GM18873 (cell line): ENCODE measurements at regions not wholly inside any gene's neighbourhood (a gene's known extent, or its start where the extent isn't known, plus 50 kb on each side); places are given as distances from the start of the nearest gene placed in this dataset.
"Not testable (repeated sequence)": the region's sequence is repeated elsewhere in the genome, so short reads cannot be mapped to it uniquely, and the experiment has no call there.

Source experiments
- ATAC-seq: cut with Tn5 transposase; IDR thresholded peaks from one replicate; pipeline ENCODE4 v1.9.1; 2021; ENCODE audit warnings: mild to moderate bottlenecking, moderate library complexity, moderate number of reproducible peaks; ENCODE audit not compliant: unreplicated experiment, low FRiP score

DNA sequence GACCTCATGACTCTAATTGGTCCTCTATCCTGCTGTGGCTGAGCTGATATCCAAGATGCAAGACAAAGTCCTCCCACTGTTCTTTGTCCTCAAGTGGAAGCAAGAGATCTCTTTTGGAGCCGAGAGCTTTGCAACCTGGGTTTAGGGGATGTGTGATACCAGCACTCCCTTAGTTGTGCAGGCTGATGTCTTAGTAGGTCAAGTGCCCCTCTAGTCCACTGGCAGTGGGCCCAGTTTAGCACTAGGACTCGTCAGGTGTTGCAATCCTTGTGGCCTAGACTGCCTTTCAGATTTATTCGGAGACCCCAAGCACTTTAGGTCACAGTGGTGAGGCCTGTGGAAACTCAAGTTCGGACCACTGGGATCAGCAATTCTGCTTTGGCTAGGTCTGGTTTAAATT is 64.0 kb downstream of the GPRASP3 start:
- ATAC-seq: no peak

DNA sequence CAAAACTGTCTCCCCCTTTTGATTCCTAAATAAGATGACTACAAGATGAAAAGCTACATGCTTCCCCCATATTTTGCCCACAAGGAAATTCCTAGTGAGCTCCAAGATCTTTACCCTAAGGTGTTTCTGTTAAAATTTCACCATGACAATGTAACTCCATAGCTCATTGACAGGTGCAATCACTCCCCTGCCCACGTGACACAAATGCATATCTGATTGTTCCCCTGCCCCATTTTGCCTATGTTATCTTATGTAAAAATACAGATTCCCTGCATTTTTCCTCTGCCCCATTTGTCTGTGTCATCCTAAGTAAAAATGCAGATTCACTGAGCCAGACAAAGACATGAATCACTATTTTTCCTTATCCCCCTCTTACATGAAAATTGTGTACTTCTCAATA is 66.7 kb downstream of the GPRASP3 start:
- ATAC-seq: no peak

DNA sequence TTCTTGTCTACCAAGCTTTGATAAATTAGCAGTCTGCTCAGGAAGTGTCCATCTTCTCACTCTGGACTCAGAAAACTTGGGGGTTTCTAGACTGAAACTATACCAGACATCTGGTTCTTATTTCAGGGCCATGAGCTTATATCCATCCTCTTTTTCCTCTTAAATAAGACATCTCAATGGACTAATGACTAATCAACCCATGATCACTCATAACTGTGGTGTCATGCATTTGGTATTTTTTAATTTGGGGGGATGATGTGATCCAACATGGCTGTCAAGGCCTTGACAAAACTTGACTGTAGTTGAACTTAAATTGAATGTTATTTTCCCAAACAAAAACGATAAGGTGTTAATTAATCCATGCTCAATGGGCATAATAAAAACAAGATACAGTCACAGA is 87.8 kb downstream of the GPRASP3 start:
- ATAC-seq: no peak

DNA sequence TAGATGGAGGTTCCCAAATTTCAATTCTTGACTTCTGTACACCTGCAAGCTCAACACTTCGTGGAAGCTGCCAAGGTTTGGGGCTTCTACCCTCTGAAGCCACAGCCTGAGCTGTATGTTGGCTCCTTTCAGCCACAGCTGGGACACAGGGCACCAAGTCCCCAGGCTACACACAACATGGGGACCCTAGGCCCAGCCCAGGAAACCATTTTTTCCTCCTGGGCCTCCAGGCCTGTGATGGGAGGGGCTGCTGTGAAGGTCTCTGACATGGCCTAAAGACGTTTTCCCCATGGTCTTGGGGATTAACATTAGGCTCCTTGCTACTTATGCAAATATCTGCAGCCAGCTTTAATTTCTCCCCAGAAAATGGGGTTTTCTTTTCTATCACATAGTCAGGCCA is 97.7 kb downstream of the GPRASP3 start:
- ATAC-seq: not testable (repeated sequence)

DNA sequence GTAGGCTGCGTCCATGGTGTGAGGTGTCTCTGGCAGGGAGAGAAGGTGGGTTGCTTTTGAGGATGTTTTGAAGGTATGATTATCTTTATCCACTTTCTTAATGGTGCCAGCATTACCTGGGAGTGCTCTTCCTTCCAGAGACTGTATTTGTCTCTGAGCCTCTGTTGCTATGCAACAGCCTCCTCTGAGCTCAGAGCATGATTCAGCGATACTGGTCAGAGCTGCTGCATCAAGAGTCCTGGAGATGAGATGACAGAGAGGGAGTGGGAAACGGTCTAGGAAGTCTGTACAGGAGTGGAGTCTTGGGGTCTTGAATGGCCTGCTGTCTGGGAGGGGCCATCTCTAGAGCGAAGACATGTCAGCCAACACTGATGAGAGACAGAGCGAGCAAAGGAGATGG is 104.4 kb upstream of the RAB40AL start:
- no peak for ATAC-seq

DNA sequence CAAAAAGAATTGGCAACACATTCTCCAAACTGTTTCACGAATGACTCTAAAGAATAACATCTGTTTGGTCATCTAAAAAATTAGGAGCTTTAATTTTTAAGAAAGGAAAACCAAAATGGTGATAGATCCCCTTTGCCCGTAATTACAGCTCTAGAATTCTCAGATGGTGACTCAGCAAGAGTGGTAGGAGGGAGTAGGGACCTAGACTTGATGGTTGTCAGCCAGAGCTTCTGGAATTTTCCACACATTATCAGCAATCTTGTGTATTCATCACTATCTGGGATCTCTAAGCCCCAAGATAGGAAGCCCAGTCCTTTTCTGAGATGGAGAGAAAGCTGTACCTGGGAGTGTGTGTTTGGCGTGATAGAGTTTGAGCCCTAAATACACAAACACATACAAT is 103.9 kb upstream of the RAB40AL start:
- no peak for ATAC-seq

DNA sequence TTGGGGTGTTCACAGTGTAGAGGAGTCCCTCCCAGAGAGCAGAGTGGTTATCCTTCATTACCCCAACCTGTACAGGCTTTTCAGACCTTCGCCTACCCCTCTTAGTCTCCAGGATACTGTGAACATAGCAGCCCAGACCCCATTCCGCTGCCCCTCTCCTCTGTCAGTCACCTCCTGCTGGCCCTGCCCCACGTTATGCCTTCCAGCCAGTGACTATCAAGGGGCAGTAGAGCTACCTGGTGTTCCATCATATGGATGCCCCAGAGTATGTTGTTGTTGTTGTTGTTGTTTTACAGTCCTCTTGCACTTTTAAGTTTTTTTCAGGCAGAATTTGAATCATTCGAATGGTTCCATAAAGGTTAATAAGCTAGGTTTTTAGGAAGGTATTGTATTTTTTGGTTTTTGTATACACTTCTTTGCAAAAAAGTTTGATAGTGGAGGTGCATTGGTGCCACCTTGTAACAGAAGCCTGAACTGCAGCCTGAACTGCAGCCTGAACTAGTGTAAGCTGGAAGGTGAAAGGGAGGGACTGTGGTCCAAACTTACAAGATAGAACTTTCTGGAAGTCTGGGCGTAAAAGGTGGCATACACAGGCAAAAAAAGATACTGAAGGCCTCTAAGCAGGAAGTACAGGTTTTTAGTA is 101.4 kb upstream of the RAB40AL start:
- no peak for ATAC-seq

DNA sequence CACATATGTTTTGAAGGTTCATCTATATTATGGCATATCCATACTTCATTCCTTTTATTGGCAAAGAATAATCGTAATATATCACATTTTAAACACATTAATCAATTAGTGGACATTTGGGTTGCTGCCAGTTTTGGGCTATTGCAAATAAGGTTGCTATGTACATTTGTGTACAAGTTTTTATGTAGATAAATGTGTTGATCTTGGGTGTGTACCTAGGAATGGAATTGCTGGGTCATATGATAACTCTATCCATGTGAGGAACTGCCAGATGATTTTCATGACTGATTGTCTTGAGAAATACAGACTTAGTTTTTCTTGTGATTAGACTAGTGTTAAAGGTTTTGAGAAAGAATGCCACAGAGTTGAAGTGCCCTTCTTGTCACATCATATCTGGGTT is 99.2 kb upstream of the RAB40AL start:
- no peak for ATAC-seq

DNA sequence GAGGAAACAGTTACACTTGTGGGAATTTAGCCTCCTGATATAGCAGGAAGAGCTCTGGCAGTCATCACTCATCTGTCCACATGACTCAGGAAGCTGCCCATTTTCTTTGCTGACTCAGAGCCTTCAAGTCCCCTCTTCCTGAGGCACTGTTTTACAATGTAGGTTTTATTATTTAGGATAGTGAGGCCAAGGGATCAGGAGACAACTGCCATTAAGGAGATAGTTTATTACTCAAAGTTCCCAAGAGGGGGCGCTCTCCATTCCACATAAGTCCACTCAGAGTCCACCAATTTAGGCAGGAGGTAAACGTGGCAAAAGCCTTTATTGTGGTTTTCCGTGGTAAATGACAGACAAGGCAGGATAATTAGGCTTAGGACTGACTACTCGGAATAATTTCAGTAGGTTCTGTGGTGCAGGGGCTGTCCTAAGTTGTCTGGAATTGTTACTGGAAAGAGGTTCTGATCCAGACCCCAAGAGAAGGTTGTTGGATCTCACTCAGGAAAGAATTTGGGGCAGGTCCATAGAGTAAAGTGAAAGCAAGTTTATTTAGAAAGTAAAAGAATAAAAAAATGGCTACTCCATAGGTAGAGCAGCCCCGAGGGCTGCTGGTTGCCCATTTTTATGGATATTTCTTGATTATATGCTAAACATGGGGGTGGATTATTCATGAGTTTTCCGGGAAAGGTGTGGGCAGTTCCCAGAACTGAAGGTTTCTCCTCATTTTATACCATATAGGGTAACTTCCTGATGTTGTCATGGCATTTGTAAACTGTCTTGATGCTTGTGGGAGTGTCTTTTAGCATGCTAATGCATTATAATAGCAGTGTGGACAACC is 96.0 kb upstream of the RAB40AL start:
- ATAC-seq: no peak

DNA sequence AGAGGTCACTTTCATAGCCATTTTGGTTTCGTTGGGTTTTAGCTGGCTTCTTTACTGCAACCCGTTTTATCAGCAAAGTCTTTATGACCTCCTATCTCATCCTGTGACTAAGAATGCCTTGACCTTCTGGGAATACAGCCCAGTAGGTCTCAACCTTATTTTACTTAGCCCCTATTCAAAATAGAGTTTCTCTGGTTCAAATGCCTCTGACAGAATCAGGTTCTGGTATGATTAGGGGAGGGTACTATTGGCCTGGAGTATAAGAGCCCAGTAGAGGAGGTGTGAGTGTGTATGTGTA is 95.4 kb upstream of the RAB40AL start:
- ATAC-seq: no peak

DNA sequence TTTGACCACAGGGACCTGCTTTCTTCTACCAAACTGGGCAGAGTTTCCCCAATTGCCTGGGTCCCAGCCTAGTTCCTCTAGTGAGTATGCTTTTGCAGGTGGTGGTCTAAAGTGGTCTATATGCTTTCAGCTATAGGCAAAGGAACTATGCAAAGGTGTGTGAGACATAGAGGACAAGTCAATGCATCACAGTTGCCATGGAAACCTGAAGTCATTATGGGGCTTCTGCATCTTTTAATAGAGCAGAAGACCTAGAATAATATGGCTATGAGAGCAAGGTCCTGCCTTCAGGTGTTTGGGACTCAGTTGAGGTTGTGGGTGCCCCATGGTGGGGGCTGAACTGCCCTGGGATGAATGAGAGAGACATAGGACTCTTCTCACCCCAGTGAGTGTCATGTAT is 92.1 kb upstream of the RAB40AL start:
- ATAC-seq: no peak

DNA sequence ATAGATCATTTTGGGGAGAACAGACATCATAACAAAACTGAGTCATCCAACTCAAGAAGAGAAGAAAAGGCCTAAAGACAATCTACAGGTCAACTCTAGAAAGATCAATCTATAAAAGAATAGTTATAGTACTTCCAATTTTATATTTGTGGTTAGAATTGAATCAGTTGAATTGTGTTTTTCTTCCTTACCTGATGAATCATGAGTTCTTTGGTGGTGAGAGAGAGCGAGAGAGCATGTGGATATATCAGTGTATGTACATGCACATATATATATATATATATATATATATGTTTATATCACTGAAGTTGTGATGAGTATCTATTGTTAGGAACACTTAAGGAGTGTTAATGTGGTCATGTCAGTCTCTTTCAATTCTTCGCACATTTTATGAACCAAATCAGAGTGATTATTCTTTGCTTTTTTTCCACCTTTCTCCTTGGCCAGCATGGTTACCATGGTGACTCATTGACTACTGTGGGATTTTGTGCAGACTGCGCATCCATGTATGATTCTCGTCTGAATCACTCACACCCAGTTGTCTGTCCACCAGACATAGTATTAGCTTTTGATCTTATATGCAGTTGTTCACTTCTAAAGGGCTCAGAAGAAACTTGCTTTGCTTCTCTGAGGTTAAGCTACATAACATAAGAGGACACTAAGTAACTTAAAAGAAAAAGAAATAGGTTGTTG is 90.4 kb upstream of the RAB40AL start:
- no peak for ATAC-seq

DNA sequence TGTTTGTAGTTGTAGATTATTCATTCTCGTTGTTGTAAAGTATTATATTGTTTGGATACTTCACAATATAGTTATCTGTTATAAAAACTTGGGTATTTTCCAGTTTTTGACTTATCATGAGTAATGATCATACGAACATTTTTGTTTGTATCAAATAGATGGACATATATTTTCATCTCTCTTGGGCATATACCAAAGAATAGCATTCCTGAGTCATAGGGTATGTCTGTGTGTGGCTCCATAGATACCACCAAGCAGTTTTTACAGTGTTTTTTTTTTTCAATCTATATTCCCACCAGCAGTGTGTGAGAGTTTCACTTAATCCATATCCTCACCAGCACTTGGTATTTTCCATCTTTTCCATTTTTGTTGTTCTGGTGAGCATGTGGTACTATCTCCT is 89.7 kb upstream of the RAB40AL start:
- ATAC-seq: no peak

DNA sequence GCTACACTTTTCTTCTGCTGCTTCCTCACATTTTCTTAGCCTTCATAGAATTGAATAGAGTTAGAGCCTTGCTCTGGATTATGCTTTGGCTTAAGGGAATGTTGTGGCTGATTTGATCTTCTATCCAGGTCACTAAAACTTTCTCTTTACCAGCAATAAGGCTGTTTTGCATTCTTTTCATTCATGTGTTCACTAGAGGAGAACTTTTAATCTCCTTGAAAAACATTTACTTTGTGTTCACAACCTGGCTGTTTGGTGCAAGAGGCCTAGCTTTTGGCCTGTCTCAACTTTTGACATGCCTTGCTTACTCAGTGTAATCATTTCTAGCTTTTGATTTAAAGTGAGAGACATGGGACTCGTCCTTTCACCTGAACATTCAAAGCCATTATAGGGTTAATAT is 87.7 kb upstream of the RAB40AL start:
- no peak for ATAC-seq

DNA sequence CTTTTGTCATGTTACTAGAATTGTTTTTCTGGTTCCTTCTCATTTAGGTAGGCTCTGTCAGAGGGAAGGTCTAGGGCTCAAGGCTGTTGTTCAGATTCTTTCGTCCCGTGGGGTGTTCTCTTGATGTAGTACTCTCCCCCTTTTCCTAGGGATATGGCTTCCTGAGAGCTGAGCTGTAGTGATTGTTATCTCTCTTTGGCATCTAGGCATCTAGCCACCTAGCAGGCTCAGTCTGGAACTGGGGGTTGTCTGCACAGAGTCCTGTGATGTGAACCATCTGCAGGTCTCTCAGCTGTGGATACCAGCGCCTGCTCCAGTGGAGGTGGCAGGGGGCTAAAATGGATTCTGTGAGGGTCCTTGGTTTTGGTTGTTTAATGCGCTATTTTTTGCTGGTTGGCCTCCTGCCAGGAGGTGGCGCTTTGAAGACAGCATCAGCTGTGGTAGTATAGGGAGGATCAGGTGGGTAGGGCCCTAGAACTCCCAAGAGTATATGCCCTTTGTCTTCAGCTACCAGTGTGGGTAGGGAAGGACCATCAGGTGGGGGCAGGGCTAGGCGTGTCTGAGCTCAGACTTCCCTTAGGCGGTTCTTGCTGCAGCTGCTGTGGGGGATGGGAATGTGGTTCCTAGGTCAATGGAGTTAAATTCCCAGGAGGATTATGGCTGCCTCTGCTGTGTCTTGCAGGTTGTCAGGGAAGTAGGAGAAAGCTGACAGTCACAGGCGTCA is 78.1 kb upstream of the RAB40AL start:
- ATAC-seq: not testable (repeated sequence)

DNA sequence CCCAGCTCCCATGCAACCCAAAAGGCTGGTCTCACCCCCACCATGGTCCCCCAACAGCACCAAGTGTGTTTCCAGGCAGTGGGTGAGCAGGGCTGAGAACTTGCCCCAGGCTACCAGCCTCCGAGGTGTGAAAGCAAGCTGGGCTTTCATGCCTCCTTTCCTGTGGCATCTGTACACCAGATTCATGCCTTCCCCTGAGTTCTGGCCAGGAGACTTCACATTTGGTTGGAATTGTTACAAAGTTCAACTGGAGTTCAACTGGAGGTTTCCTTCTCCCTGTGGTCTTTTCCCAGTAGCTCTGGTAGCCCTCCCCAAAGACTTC is 77.6 kb upstream of the RAB40AL start:
- no peak for ATAC-seq

DNA sequence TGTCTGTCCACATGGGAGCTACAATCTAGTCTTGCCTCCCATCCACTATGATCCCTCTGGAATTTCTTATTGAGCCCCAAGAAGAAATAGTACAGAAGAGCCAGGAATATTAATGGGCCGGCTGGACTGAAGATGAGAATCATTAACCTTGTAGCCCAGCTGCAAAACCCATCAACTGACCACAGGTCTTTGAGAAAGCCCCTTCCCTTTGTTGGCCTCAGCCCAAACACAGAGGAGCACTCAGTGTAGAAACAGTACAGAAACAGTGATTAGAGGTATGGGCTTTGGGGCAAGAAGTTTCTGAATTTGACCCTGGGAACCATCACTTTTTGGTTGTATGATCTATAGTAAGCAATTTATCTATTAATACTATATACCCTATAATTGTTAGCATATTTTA is 76.8 kb upstream of the RAB40AL start:
- ATAC-seq: peak; percentile 72

DNA sequence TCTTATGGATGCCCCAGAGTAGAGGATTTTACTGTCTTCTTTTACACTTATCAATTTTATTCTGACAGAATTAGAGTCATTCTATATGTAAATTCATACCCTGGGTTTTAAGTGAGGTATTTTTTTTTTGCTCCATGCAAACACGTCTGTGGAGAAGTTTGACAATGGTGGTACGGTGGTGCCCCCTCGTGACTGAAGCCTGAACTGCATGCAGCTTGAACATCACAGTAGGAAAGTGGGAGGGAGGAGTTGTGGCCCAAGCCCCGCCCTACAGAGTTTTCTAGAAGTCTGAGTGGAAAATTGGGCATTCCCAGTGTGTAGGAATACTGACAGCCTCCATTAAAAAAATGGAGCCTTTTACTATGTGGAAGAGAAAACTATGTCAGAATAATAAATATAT is 73.3 kb upstream of the RAB40AL start:
- peak; percentile 89 for ATAC-seq

DNA sequence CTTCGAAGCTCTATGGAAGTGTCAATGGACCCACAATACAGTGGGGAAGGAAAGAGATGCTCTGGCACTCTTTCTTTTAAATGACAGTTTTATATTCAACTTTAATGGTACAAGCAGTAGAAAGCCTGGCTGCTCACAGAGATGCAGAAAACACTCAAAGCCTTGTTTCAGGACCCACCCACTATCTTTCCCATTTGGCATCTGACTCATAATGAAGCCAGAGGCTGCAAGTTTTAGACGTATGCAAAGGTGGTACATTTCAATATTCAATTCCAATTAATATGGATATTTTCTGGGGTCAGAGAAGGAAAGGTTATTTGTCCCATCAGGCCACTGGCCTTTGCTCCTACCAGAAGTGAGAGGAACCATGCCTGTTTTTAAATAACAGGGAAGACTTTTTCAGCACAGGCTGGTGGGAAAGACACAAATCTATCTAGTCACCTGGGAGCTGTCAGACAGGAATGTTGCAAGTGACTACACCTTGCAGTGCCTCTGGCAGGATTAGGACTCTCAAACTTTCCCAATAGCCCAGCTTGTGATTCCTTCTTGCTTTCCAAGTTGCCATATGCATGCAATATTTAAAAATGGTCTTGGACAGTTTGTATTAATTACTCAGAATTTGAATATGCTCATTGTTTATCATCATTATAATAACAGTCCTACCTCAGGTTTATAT is 70.0 kb upstream of the RAB40AL start:
- no peak for ATAC-seq

DNA sequence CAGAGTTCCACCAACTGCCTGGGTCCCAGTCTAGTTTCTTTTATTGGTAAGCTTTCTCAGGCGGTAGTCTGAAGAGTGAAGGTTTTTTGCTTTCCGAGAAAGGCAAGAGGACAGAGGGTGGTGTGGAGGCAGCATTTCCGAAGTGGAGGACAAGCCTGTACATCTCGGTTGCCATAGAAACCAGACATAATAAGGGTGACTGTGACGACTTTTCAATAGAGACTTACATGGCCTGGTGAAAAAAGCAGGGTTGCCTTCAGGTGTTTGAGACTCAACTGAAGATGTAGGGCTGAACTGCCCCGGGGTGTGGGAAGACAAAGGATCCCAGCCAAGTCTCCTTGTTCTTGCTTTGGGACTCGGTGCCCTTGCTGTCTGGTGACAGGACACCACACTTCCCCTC is 53.6 kb upstream of the RAB40AL start:
- ATAC-seq: no peak
